ENCODE measurements at regions not wholly inside any gene's neighbourhood (a gene's known extent, or its start where the extent isn't known, plus 50 kb on each side); places are given as distances from the start of the nearest gene placed in this dataset.
"Not testable (repeated sequence)": the region's sequence is repeated elsewhere in the genome, so short reads cannot be mapped to it uniquely, and the experiment has no call there.

DNA sequence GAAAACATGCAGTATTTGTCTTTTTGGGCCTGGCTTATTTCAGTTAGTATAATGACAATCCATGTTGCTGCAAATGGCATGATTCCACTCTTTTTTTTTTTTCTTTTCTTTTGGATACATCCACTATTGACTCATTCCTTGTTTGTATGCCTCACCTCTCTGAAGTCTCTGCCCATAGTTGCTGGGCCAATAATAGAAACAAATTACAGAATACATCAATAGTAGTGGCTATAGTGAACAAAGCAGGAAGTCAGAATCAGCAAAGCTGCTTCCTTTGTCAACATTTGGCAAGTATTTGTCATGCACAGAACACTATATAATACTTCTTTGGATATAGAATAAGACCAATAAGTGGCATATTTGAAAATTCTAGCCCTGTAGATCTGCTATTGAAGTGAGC lies 609.7 kb downstream of the STK39 start:
- DNase-seq (no peak), ATAC-seq (no peak)
- intact Hi-C loops (cut with DNase I) = no loop called here

DNA sequence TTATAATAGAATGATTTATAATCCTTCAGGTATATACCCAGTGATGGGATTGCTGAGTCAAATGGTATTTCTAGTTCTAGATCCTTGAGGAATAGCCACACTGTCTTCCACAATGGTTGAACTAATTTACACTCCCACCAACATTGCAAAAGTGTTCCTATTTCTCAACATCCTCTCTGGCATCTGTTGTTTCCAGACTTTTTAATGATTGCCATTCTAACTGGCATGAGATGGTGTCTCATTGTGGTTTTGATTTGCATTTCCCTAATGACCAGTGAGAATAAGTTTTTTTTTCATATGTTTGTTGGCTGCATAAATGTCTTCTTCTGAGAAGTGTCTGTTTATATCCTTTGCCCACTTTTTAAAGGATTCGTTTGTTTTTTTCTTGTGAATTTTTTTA lies 615.1 kb downstream of the STK39 start:
- intact Hi-C loops (cut with DNase I); DNase-seq: not testable (repeated sequence)

DNA sequence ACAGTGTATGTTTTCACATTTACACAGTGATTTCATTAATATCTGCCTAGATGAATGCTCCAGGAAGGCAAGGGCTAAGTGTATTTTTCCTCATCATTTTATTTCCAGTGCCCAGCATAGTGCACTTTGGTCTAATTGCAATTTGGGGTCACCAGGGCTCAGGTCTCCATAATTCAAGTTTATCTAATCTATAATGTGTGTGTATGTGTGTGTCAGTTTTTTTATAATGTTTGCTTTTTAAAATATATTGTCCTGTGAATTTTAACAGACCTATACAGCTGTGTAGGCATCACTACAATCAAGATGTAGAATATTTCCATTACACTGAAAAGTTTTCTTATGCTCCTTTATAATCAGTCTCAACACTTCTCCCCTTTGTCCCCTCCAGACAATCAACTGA lies 620.4 kb downstream of the STK39 start:
- ATAC-seq = no peak
- intact Hi-C loops (cut with DNase I) = no loop called here

More for the DNA sequence above, 615.1 kb downstream of the STK39 start:
- ATAC-seq = not testable (repeated sequence)

DNA sequence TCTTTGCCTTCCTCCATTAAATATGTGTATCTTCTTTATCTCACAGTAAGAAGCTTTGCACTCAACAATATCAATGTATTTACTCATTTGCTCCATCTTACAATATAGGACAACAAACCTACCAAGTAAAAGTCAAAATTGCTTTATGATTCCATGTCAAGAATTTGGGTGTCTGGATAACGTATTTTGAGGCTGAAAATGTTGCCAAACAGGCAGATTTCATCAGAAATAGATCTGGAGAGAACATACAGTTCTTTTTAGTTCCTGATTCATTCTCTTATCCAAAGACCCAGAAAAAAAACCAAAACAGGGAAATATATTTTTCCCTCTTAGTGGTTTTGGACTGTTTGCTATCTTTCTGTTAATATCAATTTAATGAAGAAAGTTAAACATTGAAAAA lies 621.1 kb downstream of the STK39 start:
- DNase-seq (no peak), ATAC-seq (no peak)
- intact Hi-C loops (cut with DNase I) = no loop called here

More for the DNA sequence above, 620.4 kb downstream of the STK39 start:
- no peak for DNase-seq

DNA sequence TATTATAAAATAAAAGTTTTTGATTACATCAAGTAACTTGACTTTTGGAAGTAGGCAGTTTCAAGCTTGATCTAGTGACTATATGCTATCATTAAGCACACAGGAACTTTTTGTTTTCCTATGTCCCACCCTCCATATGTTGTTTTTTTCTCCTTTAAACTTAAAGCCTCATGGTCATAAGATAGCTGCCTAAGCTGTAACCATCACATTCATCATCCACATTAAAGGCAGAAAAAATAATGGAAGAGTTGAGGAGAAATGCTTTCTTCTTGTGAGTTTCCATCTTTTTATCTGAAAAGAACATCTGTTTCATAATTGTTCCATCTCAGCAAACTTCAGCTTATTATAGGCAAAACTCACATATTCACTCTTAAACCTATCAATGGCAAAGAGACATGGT lies 630.4 kb downstream of the STK39 start:
- ATAC-seq = no peak
- DNase-seq = no peak
- intact Hi-C loops (cut with DNase I) = no loop called here

DNA sequence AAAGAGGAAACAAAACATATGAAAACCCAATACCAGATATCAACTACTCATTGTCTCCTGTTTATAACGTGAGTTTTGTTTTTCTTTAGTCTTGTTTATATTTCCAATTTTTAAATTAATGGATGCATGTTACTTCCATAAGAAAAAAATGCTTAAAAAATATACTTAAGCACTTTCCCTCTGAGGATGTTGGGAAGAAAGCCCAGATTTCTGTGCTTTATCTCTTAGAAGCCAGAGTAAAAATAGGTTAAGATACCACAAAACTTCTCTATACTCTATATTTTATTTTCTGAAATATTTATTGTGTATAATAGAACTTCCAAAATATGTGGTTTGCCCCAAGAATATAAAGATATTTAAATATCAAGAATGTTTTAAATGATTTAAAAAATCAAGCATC lies 633.9 kb downstream of the STK39 start:
- DNase-seq = no peak
- ATAC-seq = no peak
- intact Hi-C loops (cut with DNase I) = no loop called here

DNA sequence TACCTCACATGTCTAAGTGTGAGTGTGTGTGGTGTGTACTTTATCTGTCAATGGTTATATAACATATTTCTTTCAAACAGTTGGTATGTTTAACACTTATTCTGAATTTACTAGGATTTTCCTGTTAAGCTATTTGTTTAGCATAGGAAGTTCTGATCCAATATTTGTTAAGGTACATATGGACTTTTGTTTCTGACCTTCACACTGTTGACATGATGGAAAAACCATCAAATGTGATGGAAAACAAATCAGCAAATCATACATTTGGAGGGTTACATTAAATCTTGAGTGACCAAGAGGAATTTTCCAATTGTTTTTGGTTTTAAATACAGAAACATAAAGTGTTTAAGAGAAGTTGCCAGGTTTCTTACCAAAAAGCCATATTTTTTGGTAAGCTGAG lies 638.9 kb downstream of the STK39 start:
- ATAC-seq (no peak), DNase-seq (no peak)
- intact Hi-C loops (cut with DNase I) = no loop called here

DNA sequence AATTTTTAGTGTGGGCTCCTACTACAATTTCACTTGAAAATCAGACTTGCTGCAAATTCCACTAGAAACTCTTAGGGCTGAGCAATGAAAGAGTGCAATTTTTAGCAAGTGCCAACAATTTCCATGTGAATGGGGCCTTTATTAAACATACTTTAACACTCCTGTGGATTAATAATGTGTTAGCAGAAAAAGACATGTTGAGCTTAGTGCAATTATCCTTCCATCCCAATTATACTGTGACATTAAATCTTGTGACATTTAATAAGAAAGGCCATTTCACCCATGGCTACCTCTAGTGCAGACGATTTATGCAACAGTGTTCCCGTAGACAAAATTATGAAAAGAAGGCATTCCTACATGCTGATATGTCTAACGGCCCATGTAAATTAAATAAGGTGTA lies 639.7 kb downstream of the STK39 start:
- DNase-seq (no peak), ATAC-seq (no peak)
- intact Hi-C loops (cut with DNase I) = no loop called here

DNA sequence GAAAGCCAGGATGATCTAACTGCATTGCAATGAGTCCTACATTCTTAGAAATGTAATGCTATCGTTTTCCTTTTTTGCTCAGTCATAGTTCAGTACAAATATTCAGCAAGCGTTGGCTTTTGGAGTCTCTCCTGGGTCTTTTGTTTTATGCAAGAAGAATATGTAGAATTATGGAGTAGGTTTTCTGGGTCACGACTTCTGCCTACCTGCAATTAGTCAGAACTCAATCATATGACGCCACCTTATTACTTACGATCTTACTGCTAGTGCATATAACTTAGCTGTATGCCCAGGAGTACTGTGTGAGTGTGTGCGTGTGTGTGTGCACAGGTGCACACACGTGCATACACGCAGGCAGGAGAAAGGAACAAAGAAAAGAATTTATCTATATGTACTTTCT lies 640.2 kb downstream of the STK39 start:
- ATAC-seq (no peak), DNase-seq (no peak)
- intact Hi-C loops (cut with DNase I) = no loop called here

DNA sequence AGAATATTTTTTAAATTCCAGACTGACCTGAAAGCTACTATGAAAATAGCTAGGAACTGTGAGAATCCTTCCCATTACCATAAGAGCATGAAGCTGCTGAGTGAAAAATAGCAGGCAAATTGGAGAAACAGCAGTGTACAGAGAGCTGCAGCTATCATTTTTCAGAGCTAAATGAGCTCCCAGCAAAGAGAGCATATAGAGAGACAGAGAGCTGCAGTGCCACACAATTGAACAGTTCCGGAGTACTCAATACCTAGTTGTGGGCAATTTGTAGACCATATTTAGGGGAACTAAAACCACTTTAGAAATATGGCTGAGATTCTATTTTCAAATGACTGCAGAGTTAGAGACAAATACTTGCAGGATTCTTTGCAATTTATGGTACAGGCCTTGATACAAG lies 645.3 kb downstream of the STK39 start:
- DNase-seq (no peak), ATAC-seq (no peak)
- intact Hi-C loops (cut with DNase I) = no loop called here

DNA sequence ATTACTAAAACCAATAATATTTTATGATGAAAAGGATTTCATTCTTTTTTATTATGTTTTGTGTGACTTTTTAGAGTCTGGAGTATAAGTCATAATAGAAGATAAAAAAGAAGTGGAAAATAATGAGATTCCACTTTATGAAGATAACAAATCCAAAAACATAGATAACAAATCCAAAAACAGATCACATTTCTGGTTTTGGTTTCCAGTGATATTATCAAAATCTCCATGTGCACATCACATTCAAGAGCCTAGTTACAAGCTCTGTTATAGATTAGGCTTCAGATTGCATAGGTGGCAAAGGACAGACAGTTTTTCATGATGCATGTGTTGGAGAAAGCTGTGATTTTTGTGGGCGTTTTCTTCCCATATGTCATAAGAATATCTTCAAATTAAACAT lies 648.2 kb downstream of the STK39 start:
- DNase-seq = no peak
- no peak for ATAC-seq
- intact Hi-C loops (cut with DNase I) = no loop called here

DNA sequence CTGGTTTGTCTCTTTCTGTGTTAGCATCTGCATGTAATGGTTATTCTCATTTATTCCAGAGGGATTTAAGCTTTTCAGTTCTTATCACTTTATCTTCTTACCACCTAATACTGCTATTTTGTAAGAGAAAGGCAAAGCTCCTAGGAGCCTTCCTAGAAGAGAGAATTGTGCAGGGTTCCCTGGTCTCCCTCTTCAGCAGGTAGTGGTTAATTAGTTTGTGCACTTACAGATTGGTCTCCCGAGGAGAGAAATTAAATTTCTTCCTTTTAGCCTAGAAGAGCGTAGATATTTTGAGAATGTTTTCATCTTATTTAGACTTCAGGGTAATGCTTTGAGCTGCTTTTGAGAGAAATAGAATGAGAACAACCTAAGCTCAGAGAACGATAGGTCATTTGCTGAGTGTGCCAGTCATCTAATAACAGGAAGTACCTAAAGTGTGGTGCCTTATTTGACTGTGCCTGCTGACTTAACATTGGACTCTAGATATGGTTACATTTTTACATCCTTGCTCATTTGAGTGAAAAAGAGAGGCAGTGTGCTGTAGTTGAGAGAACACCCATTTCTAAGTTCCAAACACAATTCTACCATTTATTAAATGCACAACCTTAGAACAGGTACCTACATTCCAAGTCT lies 651.4 kb downstream of the STK39 start:
- intact Hi-C loops (cut with DNase I) = no loop called here
- DNase-seq (no peak), ATAC-seq (no peak)

DNA sequence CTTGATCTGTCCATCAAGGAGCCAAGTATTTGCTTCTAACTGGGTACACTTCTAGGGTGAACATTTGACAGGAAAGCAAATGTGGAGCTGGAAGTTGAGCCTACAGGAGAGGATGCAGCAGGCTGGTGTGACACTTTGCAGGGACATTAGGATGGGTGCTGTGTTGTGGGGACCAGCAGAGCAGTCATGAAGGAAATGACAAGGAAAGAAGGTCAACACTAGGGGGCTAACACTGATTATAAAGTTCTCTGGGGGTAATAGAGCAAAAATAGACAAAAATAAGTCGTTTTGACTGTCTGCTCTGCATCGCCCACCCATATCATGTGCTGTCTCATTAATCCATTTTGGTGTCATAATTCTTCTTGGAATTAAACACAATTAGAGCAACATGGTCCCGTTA lies 652.4 kb downstream of the STK39 start:
- DNase-seq (no peak), ATAC-seq (no peak)
- intact Hi-C loops (cut with DNase I) = no loop called here

DNA sequence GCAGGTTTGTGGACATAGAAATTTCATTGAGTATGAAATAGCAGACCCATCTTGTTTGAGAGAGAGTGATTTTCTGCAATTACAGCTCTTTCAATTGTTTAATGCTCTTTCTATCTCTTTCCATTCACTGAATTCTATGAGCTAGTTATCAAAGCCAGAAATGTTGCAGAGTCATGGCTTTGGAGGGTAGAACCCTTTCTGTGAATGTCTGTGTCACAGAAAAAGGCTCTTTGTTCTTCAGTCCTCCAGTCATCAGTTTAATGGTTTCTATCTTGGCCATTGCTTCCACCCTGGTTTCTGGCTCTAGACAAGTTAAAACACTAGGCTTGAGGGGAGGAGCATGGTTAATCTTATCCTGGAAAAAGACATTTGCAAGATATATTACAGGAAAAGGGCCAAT lies 655.0 kb downstream of the STK39 start:
- DNase-seq (no peak), ATAC-seq (no peak)
- intact Hi-C loops (cut with DNase I) = no loop called here

DNA sequence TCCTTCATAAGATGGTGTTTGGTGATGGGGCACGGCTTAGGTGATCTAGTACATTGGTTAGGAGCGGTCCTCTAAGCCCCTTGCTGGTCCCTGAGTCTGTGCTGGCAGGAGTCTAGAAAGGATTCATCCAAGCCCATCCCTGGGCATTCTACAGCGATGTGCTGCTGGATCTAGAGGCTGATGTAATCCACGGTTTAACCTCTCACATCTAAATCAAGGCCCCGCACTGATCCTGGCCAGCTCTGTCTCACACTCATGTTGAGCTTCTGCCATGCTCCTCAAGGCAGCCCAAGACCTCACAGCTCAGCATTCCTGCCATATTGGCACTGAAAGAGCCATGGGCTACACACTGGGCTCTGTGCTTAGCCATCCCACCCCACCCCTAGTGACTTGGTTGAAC lies 664.8 kb downstream of the STK39 start:
- intact Hi-C loops (cut with DNase I) = no loop called here
- DNase-seq (no peak), ATAC-seq (no peak)

DNA sequence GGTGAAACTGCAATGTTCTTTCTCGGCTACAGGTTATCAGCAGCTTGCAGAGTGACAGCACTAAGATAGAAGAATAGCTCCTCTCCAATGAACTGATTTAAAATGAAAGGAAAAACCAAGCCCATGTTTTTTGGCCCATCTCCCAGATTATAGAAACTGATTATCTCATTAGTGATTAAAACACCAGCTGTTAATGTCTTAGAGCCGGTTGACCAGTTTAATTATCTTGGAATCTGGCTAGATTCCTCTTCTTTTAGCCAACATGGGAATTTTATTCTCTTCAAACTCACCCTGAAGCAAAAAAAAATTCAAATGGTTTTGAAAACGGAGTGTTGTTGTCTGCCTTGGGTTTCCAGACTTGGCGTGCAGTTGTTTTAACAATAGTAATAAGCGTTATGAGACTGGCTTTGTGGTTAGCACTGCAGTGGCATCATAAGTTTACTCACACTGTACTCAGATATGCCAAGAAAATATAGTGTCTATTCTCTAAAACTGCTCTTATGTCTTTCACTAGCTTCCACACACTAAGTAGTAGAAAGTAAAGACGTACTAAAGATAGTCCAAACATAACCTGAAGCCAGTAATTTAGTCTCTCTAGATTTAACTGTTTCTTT lies 665.3 kb downstream of the STK39 start:
- no peak for DNase-seq
- ATAC-seq = no peak
- intact Hi-C loops (cut with DNase I) = no loop called here

DNA sequence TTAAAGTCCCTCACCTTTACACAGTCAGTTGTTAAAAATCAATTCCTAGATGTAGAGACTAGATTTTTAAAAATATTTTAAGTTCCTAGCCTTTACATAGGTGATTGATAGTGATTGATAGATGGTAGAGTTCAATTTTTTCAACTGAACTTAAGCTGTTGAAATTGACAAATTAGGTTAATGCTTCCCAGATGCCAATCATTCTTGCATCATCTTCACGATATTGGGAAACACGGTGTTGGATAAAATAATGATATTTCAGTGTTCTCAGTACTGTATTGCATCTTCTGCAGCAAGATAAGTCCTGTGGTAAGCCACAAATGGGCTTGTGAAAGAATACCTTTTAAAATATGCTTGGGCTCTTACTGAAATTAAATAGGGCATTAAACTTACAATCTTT lies 667.6 kb downstream of the STK39 start:
- intact Hi-C loops (cut with DNase I) = no loop called here
- no peak for ATAC-seq

DNA sequence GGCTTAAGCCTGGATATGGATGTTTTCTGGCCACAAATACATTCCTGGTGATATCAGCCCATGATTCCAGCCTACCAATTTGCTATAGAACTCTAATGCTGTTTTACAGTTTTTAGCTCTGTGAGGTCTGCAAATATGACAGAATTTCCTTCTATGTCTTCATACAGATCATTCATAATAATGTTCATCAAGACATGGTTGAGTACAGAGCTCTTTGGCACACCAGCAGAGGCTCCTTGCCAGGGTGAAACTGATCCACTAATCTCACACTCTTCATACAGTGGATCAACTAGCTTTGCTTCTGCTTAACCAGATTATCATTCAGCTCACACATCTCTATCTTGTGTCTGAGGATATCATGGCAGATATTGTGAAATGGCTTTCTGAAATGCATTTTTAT lies 672.1 kb downstream of the STK39 start:
- ATAC-seq (no peak), DNase-seq (no peak)
- intact Hi-C loops (cut with DNase I) = no loop called here

More for the DNA sequence above, 667.6 kb downstream of the STK39 start:
- no peak for DNase-seq

DNA sequence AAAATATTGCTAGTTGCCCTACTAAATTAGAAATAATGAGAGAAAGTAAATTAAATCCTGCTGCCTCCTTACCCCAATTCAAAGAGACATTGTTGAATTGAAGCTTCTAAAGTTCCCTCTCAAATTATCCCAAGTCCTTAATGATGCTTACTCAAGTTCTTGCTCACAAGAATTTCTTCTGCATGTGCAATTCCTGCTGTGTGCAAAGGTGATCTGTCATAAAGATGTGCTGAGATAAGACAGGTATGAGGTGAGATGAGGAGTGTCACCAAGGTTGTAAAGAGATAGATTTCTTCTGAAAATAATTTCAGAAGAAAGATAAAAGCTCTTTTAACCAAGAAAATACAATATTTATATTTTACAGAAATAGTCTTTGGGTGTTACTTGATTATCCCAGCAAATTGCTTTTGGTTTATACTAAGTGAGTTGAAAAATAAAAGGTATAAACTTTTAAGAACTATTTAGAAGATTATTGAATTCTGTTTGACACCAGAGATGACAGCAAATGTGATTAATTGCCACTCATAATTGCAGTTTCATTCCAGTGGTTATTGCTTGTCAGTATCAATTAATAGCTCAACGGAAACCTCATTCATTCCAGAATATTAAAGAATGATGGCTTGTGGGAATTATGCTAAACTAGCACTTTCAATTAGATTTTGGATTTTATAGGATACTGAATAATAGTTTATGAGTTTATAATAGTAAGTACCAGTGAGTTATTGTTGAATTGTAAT lies 674.3 kb downstream of the STK39 start:
- ATAC-seq = no peak
- intact Hi-C loops (cut with DNase I) = no loop called here
- DNase-seq = no peak

DNA sequence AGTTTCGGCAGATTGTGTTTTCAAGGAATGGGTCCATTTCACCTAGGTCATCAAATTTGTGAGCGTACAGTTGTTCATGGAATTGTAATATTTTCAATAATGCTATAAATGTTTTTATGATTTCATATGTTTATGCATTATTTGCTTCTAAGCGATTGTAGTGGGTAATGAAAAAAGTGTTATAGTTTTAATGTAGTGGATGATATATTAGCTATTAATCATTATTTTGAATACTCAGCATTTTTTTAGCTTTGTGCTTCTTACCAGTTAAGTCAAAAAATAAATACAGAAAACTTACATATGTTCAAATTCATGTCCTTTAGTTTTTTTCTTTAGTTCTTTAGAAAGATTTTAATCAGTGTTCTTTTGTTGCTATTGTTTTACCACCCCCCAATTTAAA lies 677.0 kb downstream of the STK39 start:
- intact Hi-C loops (cut with DNase I) = no loop called here
- no peak for DNase-seq
- ATAC-seq = no peak

Measured in left cardiac atrium (tissue), 4 donors.